Left lobe of liver (tissue), 2 donors: ENCODE measurements at regions not wholly inside any gene's neighbourhood (a gene's known extent, or its start where the extent isn't known, plus 50 kb on each side); places are given as distances from the start of the nearest gene placed in this dataset.

Experiments used
- ATAC-seq: fragments of 200-7000 bp; cut with Tn5 transposase; one replicate; pipeline ENCODE4 v1.9.1; 2020; ENCODE audit warnings: mild to moderate bottlenecking, moderate library complexity
- DNase-seq: peaks from one replicate; pipeline ENCODE4 v3.0.0-alpha.2; 2020; ENCODE audit warnings: low spot score
- donor health status: DM: no; HTN: no; CAD: no; lungs with moderate emphysema.
- donor health status: DM: no; HTN: yes; CAD: no.

DNA sequence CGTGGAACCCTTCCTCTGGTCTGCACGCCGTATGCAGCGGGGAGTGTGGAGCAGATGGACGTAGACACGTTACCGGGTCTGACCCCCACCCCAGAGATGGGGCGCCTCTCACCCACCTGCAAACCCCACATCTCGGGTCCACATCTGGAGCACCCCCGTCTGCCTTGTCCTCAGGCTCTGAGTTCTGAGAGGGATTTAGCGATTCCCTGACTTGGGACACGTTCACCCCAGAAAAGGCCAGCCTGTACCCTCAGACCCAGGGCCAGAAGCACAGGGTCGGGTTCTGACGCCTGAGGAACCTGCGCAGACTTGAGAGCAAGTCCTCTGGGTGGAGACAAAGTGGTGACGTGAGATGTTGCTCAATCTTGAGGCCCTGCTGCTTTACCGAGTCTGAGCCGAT lies 1138.5 kb downstream of the BRD1 start:
- no peak for DNase-seq
- no peak for ATAC-seq

DNA sequence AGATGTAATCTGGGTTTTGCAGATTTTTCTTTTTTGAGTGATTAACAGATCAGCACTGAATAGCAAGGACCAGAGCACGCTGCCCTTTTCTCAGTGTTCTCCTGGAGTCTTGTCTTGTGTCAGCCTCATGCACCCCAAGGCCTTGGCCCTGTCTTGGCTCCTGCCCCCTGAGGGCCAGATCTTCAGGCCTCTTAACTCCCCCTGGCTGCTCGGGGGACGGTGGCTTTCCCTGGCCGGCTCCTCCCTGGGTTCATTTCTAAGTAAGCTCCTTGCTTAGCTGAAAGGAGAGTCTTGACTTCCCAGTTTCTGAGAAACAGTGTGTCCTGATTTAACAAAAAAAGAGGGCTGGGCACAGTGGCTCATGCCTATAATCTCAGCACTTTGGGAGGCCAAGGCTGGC lies 1139.3 kb downstream of the BRD1 start:
- ATAC-seq (no peak), DNase-seq (no peak)

DNA sequence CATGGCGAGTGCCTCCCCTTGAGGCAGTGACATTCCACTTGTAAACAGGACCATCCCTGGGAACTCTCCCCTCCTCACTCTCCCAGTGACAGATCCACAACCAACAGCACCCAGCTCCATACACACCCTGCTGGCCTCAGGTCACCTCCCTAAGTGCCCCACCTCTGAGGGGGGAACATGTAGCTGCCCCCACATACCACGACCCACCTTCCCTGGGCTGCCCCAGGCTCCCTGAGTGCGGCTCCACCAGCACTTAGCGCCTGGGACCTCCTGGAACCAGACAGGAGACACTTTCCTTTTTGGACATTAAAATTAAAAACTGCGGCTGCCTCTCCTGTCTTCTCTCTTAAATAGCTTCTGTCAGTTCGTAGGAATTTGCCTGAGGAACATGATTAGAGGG lies 1140.1 kb downstream of the BRD1 start:
- no peak for DNase-seq
- no peak for ATAC-seq

DNA sequence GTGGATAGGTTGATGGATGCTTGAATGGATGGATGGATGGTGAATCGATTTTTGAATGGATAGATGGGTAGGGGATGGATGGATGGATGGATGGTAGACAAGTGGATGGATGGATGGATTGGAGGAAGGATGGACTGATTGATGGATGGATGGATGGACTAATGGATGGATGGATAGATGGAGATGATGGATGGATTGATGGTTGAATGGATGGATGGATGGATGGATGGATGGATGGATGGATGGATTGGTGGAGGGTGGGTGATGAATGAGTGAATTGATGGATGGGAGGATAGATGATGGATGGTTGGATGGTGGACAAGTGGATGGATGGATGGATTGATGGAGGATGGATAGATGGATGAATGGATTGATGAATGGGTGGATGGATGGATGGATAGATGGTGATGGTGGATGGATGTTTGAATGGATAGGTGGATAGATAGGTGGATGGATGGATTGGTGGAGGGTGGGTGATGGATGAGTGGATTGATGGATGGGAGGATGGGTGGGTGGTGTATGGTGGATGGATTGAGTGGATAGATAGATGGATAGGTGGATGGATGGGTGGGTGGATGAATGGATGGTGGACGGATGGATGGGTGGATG lies 1140.9 kb downstream of the BRD1 start:
- no peak for ATAC-seq
- no peak for DNase-seq

DNA sequence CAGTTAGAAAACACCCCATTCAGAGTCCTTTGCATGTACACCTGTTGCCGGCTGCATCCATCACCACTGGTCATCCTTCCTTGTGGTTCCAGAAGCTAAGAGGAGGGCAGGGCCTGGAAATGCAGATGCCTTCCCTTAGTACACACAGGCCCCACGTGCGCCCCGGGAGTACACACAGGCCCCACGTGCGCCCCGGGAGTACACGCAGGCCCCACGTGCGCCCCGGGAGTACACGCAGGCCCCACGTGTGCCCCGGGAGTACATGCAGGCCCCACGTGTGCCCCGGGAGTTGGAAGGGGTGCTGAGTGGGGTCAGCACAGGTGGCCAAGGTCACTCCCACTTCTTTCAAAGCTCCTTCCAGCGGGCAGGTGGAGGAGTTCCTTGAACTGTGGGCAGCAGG lies 1141.9 kb downstream of the BRD1 start:
- ATAC-seq (no peak), DNase-seq (no peak)

DNA sequence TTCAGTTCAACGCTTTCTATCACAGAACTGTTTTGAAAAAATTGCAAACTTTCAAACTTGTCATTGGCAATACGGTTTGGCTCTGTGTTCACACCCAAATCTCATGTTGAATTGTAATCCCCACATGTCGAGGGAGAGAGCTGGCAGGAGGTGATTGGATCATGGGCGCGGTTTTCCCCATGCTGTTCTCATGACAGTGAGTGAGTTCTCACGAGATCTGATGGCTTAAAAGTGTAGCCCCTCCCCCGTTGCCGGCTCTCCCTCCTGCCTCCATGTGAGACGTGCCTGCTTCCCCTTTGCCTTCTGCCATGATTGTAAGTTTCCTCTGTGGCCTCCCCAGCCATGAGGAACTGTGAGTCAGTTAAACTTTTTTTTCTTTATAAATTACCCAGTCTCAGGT lies 1144.0 kb downstream of the BRD1 start:
- ATAC-seq (no peak), DNase-seq (no peak)

DNA sequence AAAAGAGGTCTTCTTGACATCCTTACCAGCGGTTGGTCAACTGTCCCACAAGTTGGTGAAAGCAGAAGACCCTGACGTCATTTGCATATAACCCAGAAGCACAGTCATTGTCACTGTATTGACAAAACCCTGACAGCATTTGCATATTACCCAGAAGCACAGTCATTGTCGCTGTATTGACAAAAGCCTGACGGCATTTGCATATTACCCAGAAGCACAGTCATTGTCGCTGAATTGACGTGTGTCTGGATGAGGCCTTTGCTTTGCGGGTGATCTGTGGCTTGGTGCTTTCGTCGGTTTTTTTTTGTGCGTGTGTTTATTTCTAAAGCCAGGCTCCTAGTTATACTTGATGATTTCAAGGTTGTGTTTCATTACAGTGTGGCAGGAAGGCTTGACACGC lies 1145.2 kb downstream of the BRD1 start:
- DNase-seq, result no peak
- ATAC-seq, result no peak

DNA sequence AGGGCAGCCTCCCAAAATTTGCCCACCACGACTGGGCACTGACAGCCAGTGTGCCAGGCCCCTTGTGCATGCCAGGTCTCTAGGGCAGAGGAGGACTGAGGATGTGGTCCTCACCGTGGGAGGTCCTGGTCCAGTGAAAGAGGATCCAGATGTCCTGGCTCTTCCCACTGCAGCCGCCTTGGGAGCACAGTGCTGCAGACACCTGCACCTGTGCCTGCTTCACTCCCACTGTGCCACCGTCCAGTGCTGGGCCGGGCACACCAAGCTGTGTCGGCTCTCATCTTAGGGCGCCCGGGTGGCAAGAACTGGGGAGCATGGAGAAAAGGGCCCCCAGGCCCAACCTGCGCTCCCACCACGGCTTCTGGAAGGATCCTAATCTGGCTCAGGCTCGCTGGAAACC lies 1147.1 kb downstream of the BRD1 start:
- ATAC-seq, result no peak
- DNase-seq, result no peak

DNA sequence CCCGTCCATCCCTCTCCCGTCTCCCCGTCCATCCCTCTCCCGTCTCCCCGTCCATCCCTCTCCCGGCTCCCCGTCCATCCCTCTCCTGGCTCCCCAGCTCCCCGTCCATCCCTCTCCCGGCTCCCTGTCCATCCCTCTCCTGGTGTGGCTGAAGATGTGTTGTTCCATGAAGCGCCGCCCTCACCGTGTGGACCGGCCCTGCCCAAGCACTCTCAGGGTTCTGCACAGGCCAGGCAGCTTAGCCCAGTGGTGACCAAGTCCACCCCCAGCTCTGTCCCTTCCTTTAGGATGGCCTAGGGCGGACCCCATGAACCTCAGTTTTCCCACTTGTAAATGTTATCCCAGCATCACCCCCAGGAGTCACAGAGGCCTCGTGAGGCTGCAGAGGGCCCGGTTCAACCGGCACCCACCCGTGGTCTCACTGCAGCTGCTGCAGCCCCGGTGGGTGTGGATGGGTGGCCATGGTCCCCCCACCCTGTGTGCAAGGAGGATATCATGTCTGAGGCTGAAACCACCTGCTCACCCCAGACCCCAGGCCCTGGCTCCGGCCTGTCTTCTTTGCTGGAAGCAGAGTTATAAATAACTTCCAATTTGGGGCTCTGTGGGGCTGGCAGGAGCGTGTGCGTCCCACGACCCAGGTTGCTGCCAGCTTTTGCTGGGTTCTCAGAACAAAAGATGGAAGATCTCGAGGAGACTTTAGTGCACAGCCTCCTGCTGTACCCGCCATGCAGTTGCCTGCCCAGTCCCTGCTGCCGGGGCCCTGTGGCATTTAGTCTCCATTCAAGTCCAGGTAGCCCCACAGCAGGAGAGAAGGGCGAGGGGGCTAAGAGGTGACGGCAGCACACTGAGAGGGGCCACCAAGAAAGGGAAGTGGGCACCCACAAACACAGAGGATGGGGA lies 1147.8 kb downstream of the BRD1 start:
- no peak for DNase-seq
- no peak for ATAC-seq

DNA sequence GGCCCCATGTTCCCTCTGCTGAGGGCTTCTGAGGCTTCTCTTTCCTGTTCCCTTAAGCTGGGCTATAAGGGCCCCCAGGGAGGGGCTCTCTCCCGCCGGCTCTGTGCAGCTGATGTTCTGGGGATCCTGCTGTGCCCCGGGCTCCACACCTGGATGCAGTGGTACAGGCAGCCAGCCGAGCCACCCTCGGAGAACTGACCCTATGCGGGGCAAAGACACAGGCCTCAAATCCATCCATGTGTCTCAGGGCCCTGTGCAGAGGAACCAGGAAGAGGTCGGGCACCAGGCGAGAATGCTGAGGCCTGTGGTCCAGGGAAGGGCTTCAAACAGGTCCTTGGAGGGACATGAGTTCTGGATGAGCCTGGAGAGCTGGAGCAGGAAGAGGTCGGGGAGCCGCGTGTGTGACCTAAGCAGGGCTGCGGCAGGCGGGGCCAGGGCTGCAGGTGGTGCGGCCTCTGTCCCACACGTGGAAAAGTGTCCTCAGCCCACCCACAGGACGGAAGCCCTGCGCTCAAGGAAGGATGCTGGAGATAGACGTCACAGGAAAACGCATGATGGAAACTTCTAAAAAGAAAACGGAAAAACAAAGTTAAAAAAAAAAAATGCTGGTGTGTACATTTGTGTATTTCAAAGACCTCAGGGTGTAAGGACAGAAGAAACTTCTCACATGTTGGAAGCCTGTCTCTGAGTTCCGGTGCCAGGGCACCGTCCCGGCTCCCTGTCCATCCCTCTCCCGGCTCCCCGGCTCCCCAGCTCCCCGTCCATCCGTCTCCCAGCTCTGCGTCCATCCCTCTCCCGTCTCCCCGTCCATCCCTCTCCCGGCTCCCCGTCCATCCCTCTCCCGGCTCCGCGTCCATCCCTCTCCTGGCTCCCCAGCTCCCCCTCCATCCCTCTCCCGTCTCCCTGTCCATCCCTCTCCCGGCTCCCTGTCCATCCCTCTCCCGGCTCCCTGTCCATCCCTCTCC lies 1149.2 kb downstream of the BRD1 start:
- ATAC-seq (no peak), DNase-seq (no peak)

DNA sequence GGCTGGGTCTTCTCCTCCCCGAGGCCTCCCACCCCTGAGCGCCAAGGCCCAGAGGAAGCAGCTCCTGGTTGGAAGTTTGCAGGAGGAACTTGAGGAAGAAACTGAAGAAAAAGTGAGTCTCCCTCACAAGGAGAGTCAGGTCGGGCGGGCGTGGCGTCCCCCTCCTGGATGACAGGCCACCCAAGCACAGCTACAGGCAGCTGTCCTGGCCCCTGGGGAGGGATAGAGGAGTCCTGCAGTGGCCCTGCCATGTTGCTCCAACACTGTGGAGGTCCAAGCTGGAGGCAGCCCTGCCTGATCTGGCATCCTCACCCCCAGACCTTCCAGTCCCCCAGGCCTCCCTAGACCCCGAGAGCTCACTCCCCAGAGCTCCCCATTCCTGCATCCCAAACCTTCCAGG lies 1150.1 kb downstream of the BRD1 start:
- ATAC-seq (no peak), DNase-seq (no peak)

DNA sequence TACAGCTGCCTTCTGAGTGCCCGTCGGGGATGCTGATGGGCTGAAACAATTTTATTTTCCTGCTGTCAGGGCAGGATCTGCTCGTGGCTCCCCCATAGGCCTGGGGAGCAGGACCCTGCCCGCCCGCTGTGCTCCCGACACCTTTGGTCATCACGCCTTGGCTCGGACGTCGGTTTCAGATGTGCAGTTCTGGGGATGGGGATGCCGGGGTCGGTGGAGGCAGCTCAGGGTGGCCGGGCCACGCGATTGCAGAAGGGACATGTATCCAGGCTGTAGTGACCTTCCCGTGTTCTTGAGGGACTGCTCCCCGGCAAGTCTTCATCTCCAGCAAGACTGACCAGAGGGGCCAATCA lies 1150.5 kb downstream of the BRD1 start:
- DNase-seq (no peak), ATAC-seq (no peak)

DNA sequence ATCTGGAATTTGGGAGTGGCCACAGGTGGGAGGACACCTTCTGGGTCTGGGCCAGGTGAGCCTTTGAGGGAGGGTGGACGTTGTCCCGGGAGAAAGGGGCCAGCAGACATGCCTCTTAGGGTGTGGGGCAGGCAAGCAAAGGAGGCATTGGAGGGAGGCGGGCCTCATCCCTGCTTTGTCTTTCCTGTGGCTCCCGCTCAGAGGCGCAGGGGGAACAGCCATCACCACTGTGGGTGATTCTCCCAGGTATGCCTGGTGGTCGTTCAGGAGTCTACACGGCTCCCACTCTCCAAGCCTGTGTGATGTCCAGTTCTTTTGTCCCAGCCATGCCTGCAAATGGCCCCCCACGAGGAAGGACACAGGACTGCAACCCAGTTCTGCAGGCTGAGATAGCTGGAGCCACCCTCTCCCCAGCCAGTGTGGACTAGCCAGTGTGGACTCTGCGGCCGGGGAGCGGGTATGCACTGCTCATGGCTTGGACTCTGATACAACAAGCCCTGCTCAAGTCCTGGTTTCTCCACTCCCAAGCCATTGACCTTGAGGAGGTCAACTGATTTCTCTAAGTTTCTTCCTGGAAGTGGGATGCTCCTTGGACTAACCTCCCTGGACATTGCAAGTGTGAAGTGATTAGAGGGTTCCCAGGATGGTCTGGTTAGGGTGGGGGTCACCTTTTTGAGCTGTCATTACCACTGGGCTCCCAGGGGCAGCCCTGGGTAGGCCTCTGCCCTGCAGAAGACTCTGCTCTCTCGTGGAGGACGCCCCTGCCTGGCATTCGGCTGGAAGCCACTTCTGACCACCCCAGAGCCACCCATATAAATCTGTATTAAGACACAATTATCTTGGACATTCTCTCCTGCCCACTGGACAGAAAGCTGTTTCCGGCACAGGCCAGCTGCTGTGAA lies 1151.2 kb downstream of the BRD1 start:
- ATAC-seq (no peak), DNase-seq (no peak)

DNA sequence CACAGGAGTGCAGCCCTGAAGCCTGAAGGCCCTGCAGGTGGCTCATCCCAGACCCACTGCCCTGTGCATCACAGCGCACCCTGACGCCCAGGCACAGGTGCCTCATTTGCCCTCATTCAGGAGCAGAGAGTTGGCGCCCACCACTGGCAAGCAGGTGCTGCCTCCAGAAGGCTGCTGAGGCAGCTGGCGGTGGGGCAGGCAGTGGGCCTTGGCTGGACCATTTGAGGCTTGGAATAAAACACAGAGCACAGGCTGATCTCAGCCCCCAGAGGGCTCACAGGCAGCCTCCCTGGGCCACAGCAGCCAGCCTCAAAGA lies 1151.9 kb downstream of the BRD1 start:
- ATAC-seq (no peak), DNase-seq (no peak)

DNA sequence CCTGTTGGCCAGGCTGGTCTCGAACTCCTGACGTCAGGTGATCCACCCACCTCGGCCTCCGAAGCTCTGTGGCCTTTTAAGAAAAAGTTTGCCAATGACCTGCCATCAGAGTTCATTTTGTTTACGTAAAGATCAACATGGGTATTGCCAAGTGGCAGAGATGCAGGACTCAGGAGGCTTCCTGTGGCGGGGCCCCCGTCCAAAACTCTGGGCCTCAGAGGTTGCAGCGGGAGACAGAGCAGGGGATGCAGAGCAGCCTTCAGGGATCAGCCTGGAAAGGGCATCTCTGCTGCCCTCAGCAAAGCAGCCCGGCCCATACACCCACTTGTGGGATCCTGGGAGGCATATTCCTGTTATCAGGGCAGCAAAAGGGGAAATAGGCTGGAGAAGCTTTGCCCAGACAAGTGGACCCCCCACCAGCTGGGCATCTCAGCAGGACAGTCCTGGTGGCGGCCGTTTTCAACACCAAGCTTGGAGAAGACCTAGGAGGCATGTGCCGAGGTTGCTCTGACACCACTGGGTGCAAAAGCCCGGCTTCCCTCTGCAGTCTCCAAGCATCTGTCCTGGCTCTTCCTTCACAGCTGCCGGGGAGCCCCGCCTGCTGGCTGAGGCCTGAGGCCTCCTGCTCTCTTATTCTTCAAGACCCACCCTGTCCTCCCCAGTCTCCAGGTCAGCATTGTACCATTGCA lies 1152.4 kb downstream of the BRD1 start:
- DNase-seq (no peak), ATAC-seq (no peak)

DNA sequence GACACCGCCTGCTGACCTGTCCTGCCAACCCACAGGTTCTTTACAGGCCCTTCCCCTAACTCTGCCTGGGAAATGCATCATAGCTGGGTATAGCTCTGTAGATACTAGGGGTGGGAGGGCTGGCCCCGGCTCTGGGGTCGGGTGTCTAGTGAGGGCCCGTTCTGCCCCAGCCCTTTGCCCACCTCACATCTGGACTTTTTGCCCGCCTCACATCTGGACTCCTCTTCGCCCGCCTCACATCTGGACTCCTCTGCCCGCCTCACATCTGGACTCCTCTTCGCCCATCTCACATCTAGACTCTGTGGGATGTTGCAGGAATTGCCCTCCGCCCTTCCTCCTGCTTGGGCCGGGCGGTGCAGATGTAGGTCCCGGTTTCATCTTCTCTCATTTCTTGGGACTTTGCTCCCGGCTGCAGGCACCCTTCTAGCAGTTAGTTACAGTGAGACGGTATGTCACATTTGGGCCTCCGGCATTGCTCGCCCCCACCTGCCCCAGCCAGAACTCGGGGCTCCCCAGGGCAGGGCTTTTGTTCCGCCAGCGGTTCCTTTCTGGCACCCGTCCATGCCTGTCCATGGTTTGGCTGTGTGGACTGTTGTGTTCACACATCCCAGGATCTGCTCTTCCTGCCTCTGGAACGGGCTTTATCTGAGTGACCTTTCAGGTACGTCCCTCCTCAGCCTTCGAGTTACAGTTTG lies 1153.7 kb downstream of the BRD1 start:
- DNase-seq (no peak), ATAC-seq (no peak)

DNA sequence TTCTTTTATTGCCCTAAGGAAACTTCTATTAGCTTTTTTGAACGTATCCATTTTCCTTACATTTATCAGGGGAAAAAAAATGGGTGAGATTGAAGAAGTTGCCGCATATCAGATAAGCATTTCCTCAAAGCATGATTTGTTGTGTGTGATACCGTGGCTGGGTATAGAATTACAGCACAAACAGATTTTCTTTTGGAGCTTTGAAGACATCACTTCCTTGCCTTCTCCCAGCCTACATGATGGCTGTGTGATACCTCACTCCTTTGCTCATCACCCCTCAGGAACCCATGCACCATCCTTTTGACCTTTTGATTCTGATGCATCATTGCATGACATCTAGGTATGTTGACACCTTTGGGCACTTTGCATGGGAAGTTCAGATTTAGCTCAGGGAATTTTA lies 1155.3 kb downstream of the BRD1 start:
- no peak for ATAC-seq
- DNase-seq, result no peak

DNA sequence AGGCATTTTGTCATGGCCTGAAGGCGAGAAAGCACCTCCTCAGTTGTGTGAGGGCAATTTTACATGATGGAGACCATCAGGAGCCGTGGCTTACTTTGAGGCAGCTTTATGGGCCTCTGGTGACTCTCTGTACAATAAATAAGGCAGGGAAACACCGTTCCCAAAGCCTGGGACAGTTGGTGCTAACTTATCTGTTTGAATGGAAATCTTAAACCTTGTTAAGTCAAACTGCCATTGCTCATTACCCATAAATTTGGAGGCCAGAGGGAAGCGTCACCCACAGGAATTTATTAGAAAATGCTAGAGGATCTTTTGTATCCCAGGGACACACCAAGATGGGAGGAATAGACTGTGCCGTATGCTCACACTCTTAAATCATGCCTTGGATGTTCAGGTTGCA lies 1156.9 kb downstream of the BRD1 start:
- ATAC-seq (no peak), DNase-seq (no peak)

DNA sequence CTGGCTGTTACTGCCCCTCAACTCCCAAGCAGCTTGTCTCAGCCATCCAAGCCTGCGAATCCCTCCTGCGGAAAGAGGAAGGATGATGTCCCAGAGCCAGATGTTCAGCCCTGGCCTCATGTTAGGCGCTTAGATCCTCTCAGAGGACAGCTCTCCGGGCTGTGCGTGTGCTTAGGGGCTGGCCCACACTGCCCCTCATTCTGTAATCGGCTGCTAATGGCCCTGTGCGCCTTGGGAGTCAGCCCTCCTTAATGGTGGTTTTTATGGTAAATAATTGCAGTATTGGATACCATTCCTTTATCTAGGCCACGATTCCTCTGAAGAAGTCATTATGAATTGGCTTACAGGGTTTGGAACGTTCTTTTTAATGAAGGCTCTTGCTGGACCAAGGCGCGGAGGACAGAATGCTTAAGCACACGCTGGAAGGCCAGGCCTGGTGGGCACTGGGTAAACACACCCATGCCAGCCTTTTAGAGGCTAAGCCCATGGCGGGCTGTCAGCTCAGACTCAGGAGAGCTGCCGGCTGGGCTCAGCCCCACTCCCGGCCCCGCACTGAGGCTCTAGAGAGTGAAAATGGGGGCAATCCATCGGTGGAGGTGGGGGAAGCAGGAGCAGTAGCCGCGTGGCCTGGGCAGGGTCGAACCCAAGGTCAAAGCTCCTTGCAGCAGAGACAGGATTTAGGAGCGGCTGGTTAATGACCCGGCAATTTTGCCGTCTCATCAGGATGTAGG lies 1157.5 kb downstream of the BRD1 start:
- ATAC-seq (no peak), DNase-seq (no peak)
